Right lobe of liver (tissue), 6 donors: ENCODE measurements at regions not wholly inside any gene's neighbourhood (a gene's known extent, or its start where the extent isn't known, plus 50 kb on each side); places are given as distances from the start of the nearest gene placed in this dataset.

Experiments
- ATAC-seq, 4 donors: fragments of 200-7000 bp; cut with Tn5 transposase; one replicate each; pipeline ENCODE4 v1.9.1; 2020; ENCODE audit warnings: mild to moderate bottlenecking in 4 of 4, moderate library complexity in 4 of 4
- DNase-seq, 3 donors: peaks; one replicate each; pipeline ENCODE4 v3.0.0-alpha.2; 2020
- H3K27ac ChIP-seq, 3 donors: fragments of 200-600 bp; one replicate each; pipeline ENCODE4 v1.8.0; 2022
- H3K27me3 ChIP-seq, 2 donors: fragments of 200-600 bp; one replicate each; pipeline ENCODE4 v1.8.0; 2022
- H3K36me3 ChIP-seq, 4 donors: fragments of 200-600 bp; sonication (generic) in 1 of 4; one replicate each; pipeline versions ENCODE4 v1.5.1 to v1.8.0; 2017 to 2022; ENCODE audit warnings: control low read depth in 1 of 4
- H3K4me1 ChIP-seq, 4 donors: fragments of 200-600 bp; sonication (generic) in 1 of 4; one replicate each; pipeline versions ENCODE4 v1.5.1 to v1.8.0; 2017 to 2022; ENCODE audit warnings: control low read depth in 1 of 4
- H3K4me3 ChIP-seq, 3 donors: fragments of 200-600 bp; one replicate each; pipeline ENCODE4 v1.8.0; 2022
- H3K9me3 ChIP-seq, 4 donors: fragments of 200-600 bp; sonication (generic) in 1 of 4; one replicate each; pipeline versions ENCODE4 v1.5.1 to v1.8.0; 2017 to 2022; ENCODE audit warnings: control low read depth in 1 of 4
- CTCF ChIP-seq, 4 donors: fragments of 200-600 bp in 3 of 4; fragments of 450-650 bp in 1 of 4; IDR thresholded peaks; one replicate each; pipeline versions ENCODE4 v1.5.1 to v1.8.0; 2016 to 2022; ENCODE audit warnings: antibody characterized with exemption in 4 of 4, mild to moderate bottlenecking in 2 of 4
- POLR2A ChIP-seq: fragments of 450-650 bp; IDR thresholded peaks from one replicate; pipeline ENCODE4 v1.6.1; 2017; ENCODE audit warnings: antibody characterized with exemption, mild to moderate bottlenecking
- WGBS: methylation state at CpG from one replicate; pipeline ENCODE4 v1.1.6; 2018; ENCODE audit warnings: low coverage, low lambda C conversion rate; ENCODE audit not compliant: insufficient coverage; ENCODE audit errors: missing lambda C conversion rate; 5-methylcytosine and 5-hydroxymethylcytosine counted together
- intact Hi-C, 2 donors: fragments of 100-400 bp; cut with DNase I; formaldehyde crosslinking; loops; one replicate each; pipeline versions ENCODE4 v1.11.2 to v1.14.1; 2022
- donor health status: DM: no; HTN: yes; CAD: no.
- donor health status: DM: no; HTN: no; CAD: no.
- donor health status: DM: no; HTN: no; CAD: no.
- donor health status: DM: no; HTN: yes; CAD: no.
- donor health status: DM: no; HTN: yes; CAD: no.

GRCh38 chr3:166471074-166471767, 634.0 kb upstream of the BCHE start:
- no peaks in the 10 kb centered on the region for H3K9me3 ChIP-seq
- no peak overlapping the region for H3K27ac ChIP-seq
- H3K4me1 ChIP-seq: no peaks in the 10 kb centered on the region
- DNase-seq (no peak), ATAC-seq (no peak)
- TF ChIP-seq POLR2A: no peak
- no peak for TF ChIP-seq CTCF (IDR thresholded peaks at IDR 0.05)
- intact Hi-C loops: no loop called here
- 69% methylated on average over 4 of the region's 4 CpGs for WGBS
- no peaks in the 10 kb centered on the region for H3K27me3 ChIP-seq
- H3K4me3 ChIP-seq: no peak overlapping the region
- H3K36me3 ChIP-seq: no peaks in the 10 kb centered on the region

- H3K27me3 ChIP-seq: no peaks in the 10 kb centered on the region
- no peaks in the 10 kb centered on the region for H3K36me3 ChIP-seq
- ATAC-seq (no peak), DNase-seq (no peak)
- no peaks in the 10 kb centered on the region for H3K4me1 ChIP-seq
- H3K27ac ChIP-seq: no peak overlapping the region
- TF ChIP-seq CTCF (IDR thresholded peaks at IDR 0.05) (no peak), POLR2A (no peak)
- no peaks in the 10 kb centered on the region for H3K9me3 ChIP-seq
- no peak overlapping the region for H3K4me3 ChIP-seq
- intact Hi-C loops: no loop called here
- WGBS: 61% methylated on average over 2 of the region's 2 CpGs
Measured at GRCh38 chr3:166462891-166463470, 625.8 kb upstream of the BCHE start.

GRCh38 chr3:166461626-166462025, 624.4 kb upstream of the BCHE start:
- intact Hi-C loops: no loop called here
- Histone ChIP-seq H3K4me3 (no peak overlapping the region), H3K27me3 (no peaks in the 10 kb centered on the region), H3K36me3 (no peaks in the 10 kb centered on the region), H3K27ac (no peak overlapping the region), H3K4me1 (no peaks in the 10 kb centered on the region), H3K9me3 (no peaks in the 10 kb centered on the region)
- no peak for ATAC-seq
- TF ChIP-seq CTCF (IDR thresholded peaks at IDR 0.05) (no peak), POLR2A (no peak)
- WGBS: 52% methylated on average over 2 of the region's 2 CpGs
- no peak for DNase-seq

- intact Hi-C loops: no loop called here
- DNase-seq (no peak), ATAC-seq (no peak)
- Histone ChIP-seq H3K4me1 (no peaks in the 10 kb centered on the region), H3K4me3 (no peak overlapping the region), H3K9me3 (no peaks in the 10 kb centered on the region), H3K27ac (no peak overlapping the region), H3K27me3 (no peaks in the 10 kb centered on the region), H3K36me3 (no peaks in the 10 kb centered on the region)
- 64% methylated on average over 3 of the region's 3 CpGs for WGBS
- TF ChIP-seq CTCF (IDR thresholded peaks at IDR 0.05) (no peak), POLR2A (no peak)
Measured at GRCh38 chr3:166457382-166457781, 620.2 kb upstream of the BCHE start.
